ENCODE measurements at regions not wholly inside any gene's neighbourhood (a gene's known extent, or its start where the extent isn't known, plus 50 kb on each side); places are given as distances from the start of the nearest gene placed in this dataset.
"Not testable (repeated sequence)": the region's sequence is repeated elsewhere in the genome, so short reads cannot be mapped to it uniquely, and the experiment has no call there.

- DNase-seq: no peak
Observed at GRCh38 chr18:60060026-60060425, 160.2 kb downstream of the PMAIP1 start.

GRCh38 chr18:60059216-60059615 lies 159.4 kb downstream of the PMAIP1 start:
- DNase-seq: no peak

GRCh38 chr18:60053747-60054304 lies 154.0 kb downstream of the PMAIP1 start:
- DNase-seq: no peak

GRCh38 chr18:60050821-60051220 lies 151.0 kb downstream of the PMAIP1 start:
- DNase-seq: no peak

- DNase-seq: no peak
Observed at GRCh38 chr18:60049172-60049571, 149.4 kb downstream of the PMAIP1 start.

GRCh38 chr18:60047556-60047955 lies 147.8 kb downstream of the PMAIP1 start:
- DNase-seq: no peak

- DNase-seq: no peak
Observed at GRCh38 chr18:60044290-60045006, 144.7 kb downstream of the PMAIP1 start.

GRCh38 chr18:60040971-60041370 lies 141.2 kb downstream of the PMAIP1 start:
- DNase-seq: no peak

- no peak for DNase-seq
Observed at GRCh38 chr18:60038731-60039130, 138.9 kb downstream of the PMAIP1 start.

GRCh38 chr18:60027397-60027796 lies 127.6 kb downstream of the PMAIP1 start:
- DNase-seq: no peak

GRCh38 chr18:60024857-60025256 lies 125.1 kb downstream of the PMAIP1 start:
- no peak for DNase-seq

- DNase-seq: no peak
Observed at GRCh38 chr18:60024345-60024744, 124.5 kb downstream of the PMAIP1 start.

- no peak for DNase-seq
Observed at GRCh38 chr18:60022671-60023276, 123.0 kb downstream of the PMAIP1 start.

GRCh38 chr18:60021556-60021955 lies 121.8 kb downstream of the PMAIP1 start:
- no peak for DNase-seq

- peak; percentile 45 for DNase-seq
Observed at GRCh38 chr18:60020107-60020925, 120.5 kb downstream of the PMAIP1 start.

GRCh38 chr18:60019463-60019840 lies 119.7 kb downstream of the PMAIP1 start:
- no peak for DNase-seq

- DNase-seq: no peak
Observed at GRCh38 chr18:60018618-60019462, 119.0 kb downstream of the PMAIP1 start.

GRCh38 chr18:60018134-60018533 lies 118.3 kb downstream of the PMAIP1 start:
- not testable (repeated sequence) for DNase-seq

GRCh38 chr18:60017371-60017770 lies 117.6 kb downstream of the PMAIP1 start:
- DNase-seq: no peak

- not testable (repeated sequence) for DNase-seq
Observed at GRCh38 chr18:60015826-60016225, 116.0 kb downstream of the PMAIP1 start.

- not testable (repeated sequence) for DNase-seq
Observed at GRCh38 chr18:60013148-60013547, 113.4 kb downstream of the PMAIP1 start.

GRCh38 chr18:60010984-60011383 lies 111.2 kb downstream of the PMAIP1 start:
- DNase-seq: no peak

GRCh38 chr18:60010513-60010912 lies 110.7 kb downstream of the PMAIP1 start:
- DNase-seq: no peak

Measured in DMS 273 treated with DMSO at 0.1 percent for 48 hours (cell line).